ENCODE measurements at regions not wholly inside any gene's neighbourhood (a gene's known extent, or its start where the extent isn't known, plus 50 kb on each side); places are given as distances from the start of the nearest gene placed in this dataset.
A peak's percentile ranks its signal among the peaks of the same experiment; 100 is the strongest.
"Not testable (repeated sequence)": the region's sequence is repeated elsewhere in the genome, so short reads cannot be mapped to it uniquely, and the experiment has no call there.

DNA sequence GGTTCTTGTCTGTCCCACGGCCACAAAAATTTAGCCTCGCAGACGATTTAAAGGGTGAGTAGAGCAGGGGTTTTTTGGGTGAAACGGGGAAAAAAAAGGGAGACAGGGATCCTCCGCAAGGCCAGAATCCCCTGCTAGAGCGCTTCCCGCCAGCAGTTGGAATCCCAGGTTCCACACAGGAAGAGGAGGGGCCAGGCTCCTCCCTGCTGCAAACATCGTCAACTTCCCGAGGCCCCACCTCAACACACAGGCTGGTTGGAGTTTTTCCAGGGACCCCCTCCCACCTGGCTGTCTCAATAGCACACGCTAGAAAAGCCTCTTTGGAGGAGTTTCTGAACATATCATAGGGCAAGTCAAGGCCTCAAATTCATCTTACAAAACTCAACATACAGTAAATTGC lies 112.7 kb downstream of the MTERF1 start:
- DNase-seq (ENCODE audit: low read depth) = no peak

DNA sequence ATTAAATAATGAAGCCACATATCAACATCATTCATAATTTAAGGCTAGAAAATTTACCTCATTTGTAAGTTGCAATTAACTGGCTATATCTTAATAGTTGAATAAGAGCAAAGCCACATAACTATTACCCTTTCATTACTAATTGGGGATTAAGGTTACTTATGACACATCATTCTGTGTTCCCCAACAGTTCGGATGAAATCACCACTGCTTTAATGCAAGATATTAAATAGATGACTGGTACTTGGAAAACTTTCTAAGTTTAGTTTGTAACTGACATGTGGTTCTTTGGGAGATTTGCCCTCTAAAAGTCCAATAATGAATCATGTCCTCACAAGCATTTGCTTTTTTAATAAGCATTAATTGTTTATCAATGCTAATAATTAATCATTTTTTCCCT lies 109.1 kb downstream of the MTERF1 start:
- no peak for DNase-seq (ENCODE audit: low read depth)

DNA sequence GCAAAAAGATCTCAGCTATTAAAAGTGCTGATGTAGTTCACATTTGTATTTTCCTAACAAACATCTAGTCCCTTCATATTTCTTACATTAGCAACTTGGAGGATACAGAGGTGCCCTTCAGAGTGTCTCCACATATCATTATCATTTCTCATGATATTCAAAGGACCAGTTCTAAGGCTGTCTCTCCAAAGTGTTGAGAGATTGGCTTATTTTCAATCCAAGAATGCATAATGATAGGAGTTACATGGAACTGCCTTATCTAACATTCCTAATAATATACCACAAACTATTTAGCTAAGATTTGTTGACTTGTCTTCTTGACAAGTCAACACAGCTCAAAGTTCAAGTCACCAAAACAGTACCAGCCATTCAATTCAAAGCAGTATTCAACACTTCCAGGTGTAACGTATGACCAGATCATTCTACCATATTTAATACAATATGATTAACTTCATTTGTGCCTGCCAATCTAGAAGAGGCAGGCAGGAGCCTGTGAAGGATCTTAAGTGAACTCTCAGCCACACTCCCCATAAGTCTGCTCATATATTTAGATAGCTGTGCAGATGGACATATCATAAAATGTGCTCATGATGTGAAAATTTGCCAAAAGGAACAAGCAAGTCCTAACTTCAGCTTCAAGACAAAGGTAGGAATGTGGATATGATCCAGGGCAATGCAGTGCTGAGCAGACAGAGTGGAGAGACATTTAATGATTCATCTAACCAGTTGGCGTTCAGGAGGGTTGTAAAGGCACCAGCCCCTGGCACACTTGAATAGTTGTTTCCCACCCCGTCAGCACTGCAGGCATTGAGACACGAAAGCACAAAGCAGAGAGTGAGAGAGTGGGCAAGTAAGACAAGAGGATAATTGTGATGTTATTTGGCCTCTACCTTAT lies 108.3 kb downstream of the MTERF1 start:
- no peak for DNase-seq (ENCODE audit: low read depth)

GRCh38 chr7:91776171-91776570 lies 104.3 kb downstream of the MTERF1 start:
- no peak for DNase-seq (ENCODE audit: low read depth)

DNA sequence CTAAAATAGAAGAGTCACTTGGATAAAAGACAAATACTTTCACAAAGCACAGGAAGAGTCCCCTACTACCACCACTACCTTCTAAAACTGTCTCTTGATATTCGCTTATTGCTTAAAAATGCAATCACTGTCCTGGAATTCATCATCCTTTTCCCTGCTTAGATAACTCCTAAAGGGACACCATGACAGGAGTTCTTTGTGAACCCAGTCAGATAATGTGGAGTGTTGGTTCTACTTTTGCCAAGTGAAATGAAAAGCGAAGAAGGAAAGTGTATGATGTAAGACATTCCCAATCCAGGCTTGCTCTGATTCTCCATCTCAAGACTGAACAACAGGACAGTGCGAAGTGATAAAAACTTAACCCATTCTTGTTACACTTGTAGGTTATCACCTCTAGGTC lies 103.0 kb downstream of the MTERF1 start:
- DNase-seq (ENCODE audit: low read depth) = no peak

- DNase-seq (ENCODE audit: low read depth) = no peak
Observed at GRCh38 chr7:91778416-91778815, 102.1 kb downstream of the MTERF1 start.

GRCh38 chr7:91780521-91780920 lies 100.0 kb downstream of the MTERF1 start:
- no peak for DNase-seq (ENCODE audit: low read depth)

- DNase-seq (ENCODE audit: low read depth) = peak; percentile 47
Observed at GRCh38 chr7:91784469-91784868, 96.0 kb downstream of the MTERF1 start.

GRCh38 chr7:91787931-91788330 lies 92.6 kb downstream of the MTERF1 start:
- no peak for DNase-seq (ENCODE audit: low read depth)

DNA sequence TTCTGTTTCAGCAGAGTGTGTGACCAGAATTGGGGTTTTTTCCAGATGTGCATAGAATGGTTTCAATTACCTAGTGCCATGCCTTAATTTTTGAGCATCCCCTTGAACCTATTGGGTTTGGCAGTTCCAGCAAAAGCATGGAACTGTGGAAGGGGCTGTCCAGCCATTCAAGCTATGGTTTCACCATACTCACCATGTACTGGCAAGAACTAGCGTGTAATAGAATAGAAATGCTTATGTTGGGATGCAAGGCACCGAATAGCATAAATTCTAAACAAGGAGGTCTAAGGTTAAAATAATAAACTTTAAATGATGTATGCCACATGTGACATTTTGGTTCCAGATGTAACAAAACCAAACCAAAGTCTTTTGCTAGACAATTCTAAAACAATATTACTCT lies 91.4 kb downstream of the MTERF1 start:
- DNase-seq (ENCODE audit: low read depth) = no peak

GRCh38 chr7:91789558-91789957 lies 90.9 kb downstream of the MTERF1 start:
- no peak for DNase-seq (ENCODE audit: low read depth)

- DNase-seq (ENCODE audit: low read depth) = not testable (repeated sequence)
Observed at GRCh38 chr7:91790646-91791045, 89.9 kb downstream of the MTERF1 start.

GRCh38 chr7:91796122-91796521 lies 84.4 kb downstream of the MTERF1 start:
- DNase-seq (ENCODE audit: low read depth) = no peak

DNA sequence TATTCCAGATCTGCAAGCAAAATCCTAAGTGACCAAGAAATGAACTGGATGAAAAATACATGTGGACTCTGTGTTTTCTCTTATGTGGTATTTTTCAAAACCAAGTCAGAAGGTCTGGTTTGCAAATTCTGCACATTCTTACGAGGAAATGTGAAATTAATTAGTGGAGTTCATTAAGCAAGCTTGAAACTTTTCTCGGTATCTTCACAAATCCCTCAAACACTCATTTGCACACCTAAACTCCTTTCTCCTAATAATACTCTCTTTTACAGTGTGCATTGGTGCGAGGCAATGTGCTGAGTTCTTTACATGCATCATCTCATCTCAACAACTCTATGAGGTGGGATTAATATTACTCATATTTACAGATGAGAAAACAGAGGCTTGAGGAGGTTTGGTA lies 82.1 kb downstream of the MTERF1 start:
- no peak for DNase-seq (ENCODE audit: low read depth)

- no peak for DNase-seq (ENCODE audit: low read depth)
Observed at GRCh38 chr7:91800389-91800788, 80.1 kb downstream of the MTERF1 start.

- DNase-seq (ENCODE audit: low read depth) = no peak
Observed at GRCh38 chr7:91801331-91801983, 79.0 kb downstream of the MTERF1 start.

DNA sequence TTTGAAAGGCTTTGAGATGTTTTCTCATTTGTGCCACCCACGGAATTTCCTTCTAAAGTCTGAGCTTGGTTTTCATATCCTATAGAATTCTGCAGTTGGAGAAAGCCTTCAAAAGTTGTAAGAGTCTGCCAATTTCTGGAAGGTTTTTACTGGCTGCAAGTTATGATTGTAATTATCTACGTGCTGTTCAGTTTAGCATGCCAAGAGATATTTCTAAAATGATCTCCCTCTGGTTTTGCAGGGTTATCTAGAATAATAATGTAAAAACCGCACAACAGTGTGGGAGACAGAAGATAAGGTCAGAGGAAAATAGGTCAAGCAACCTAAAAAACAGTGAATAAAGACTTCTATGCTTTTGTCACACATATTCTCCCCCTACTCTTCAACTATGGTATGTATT lies 69.3 kb downstream of the MTERF1 start:
- no peak for DNase-seq (ENCODE audit: low read depth)

- DNase-seq (ENCODE audit: low read depth) = no peak
Observed at GRCh38 chr7:91811641-91812040, 68.9 kb downstream of the MTERF1 start.

DNA sequence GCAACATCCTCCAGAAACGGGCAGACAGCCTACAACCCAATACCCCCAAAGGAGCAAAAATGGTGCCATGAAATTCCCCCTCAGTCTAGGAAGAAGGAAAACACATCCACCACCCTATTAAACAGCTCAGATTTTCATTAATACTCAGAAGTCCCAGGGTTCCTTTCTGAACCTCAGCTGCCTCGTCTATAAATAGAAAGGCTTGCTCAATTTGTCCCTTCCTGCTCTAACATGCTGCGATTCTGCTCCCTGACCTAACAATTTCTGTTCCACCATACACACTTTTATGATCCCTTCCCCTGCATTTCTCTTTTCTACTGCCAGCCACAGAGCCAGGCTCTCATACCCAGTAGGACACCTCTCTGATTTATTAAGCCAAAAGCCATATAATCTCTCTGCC lies 68.1 kb downstream of the MTERF1 start:
- DNase-seq (ENCODE audit: low read depth) = no peak

GRCh38 chr7:91814189-91814588 lies 66.3 kb downstream of the MTERF1 start:
- no peak for DNase-seq (ENCODE audit: low read depth)
